CD14-positive monocyte (primary cell): ENCODE measurements at regions not wholly inside any gene's neighbourhood (a gene's known extent, or its start where the extent isn't known, plus 50 kb on each side); places are given as distances from the start of the nearest gene placed in this dataset.

ENCODE experiments used
- DNase-seq, 3 donors: peaks; one replicate each; pipeline ENCODE4 v3.0.0-alpha.2; 2011 to 2022
- H2AFZ ChIP-seq: 2 replicates; pipeline ENCODE4 v1.6.0; 2012; ENCODE audit warnings: mild to moderate bottlenecking, low read depth, low read length, inconsistent platforms; ENCODE audit not compliant: insufficient read depth, poor library complexity, severe bottlenecking
- H3K27ac ChIP-seq, 2 donors: 1 replicate in 1 of 2; 2 replicates in 1 of 2; pipeline ENCODE4 v1.5.1; 2012 to 2013; ENCODE audit warnings: low read length in 2 of 2, control low read depth in 1 of 2, inconsistent platforms in 1 of 2, low read depth in 1 of 2, mild to moderate bottlenecking in 1 of 2
- H3K27me3 ChIP-seq, 2 donors: one replicate each; pipeline versions ENCODE4 v1.6.0 to v1.6.1; 2011 to 2013; ENCODE audit warnings: low read length in 2 of 2; ENCODE audit not compliant: control insufficient read depth in 2 of 2, insufficient read depth in 2 of 2
- H3K36me3 ChIP-seq, 2 donors: replicated peaks in 1 of 2; 1 replicate in 1 of 2; 2 replicates in 1 of 2; pipeline versions ENCODE4 v1.5.1 to v1.6.1; 2012 to 2013; ENCODE audit warnings: low read length in 2 of 2, control low read depth in 1 of 2, inconsistent platforms in 1 of 2, mild to moderate bottlenecking in 1 of 2; ENCODE audit not compliant: insufficient read depth in 2 of 2, control insufficient read depth in 1 of 2
- H3K4me1 ChIP-seq, 2 donors: 1 replicate in 1 of 2; 2 replicates in 1 of 2; pipeline versions ENCODE4 v1.5.1 to v1.6.1; 2012 to 2013; ENCODE audit warnings: low read length in 2 of 2, control low read depth in 1 of 2, inconsistent platforms in 1 of 2, mild to moderate bottlenecking in 1 of 2, moderate library complexity in 1 of 2; ENCODE audit not compliant: insufficient read depth in 2 of 2, control insufficient read depth in 1 of 2
- H3K4me2 ChIP-seq: replicated peaks from 2 replicates; pipeline ENCODE3; 2012; ENCODE audit warnings: low read length, moderate library complexity, mild to moderate bottlenecking; ENCODE audit not compliant: poor library complexity, severe bottlenecking; ENCODE audit errors: extremely low read depth
- H3K4me3 ChIP-seq, 3 experiments: fragments of 200-600 bp in 1 of 3; sonication (generic) in 1 of 3; replicated peaks in 1 of 3; 1 replicate in 2 of 3; 2 replicates in 1 of 3; pipeline ENCODE4 v1.5.1; 2011 to 2013; ENCODE audit warnings: low read length in 3 of 3, mild to moderate bottlenecking in 3 of 3, control low read depth in 2 of 3, low read depth in 2 of 3, inconsistent platforms in 1 of 3, moderate library complexity in 1 of 3
- H3K79me2 ChIP-seq: 2 replicates; pipeline ENCODE4 v1.6.0; 2012; ENCODE audit warnings: mild to moderate bottlenecking, control low read depth, inconsistent platforms, low read length, moderate library complexity; ENCODE audit not compliant: insufficient read depth
- H3K9ac ChIP-seq: 2 replicates; pipeline ENCODE4 v1.6.0; 2017; ENCODE audit warnings: low read length, mild to moderate bottlenecking; ENCODE audit not compliant: insufficient read depth, poor library complexity, severe bottlenecking
- H3K9me3 ChIP-seq, 2 donors: replicated peaks in 1 of 2; 1 replicate in 1 of 2; 2 replicates in 1 of 2; pipeline versions ENCODE4 v1.5.1 to v1.6.1; 2012 to 2013; ENCODE audit warnings: low read length in 2 of 2, control low read depth in 1 of 2; ENCODE audit not compliant: control insufficient read depth in 1 of 2, insufficient read depth in 1 of 2
- H4K20me1 ChIP-seq: 2 replicates; pipeline ENCODE4 v1.6.0; 2012; ENCODE audit warnings: mild to moderate bottlenecking, low read length, control low read depth, moderate library complexity; ENCODE audit not compliant: insufficient read depth
- H3K27ac Mint-ChIP-seq, 7 donors: one replicate each; pipeline ENCODE4 v1.8.0; 2020; ENCODE audit warnings: mild to moderate bottlenecking in 7 of 7, mixed read lengths in 7 of 7, moderate library complexity in 6 of 7, inconsistent platforms in 2 of 7
- H3K27me3 Mint-ChIP-seq, 3 donors: one replicate each; pipeline ENCODE4 v1.8.0; 2021 to 2022; ENCODE audit warnings: low read depth in 3 of 3, mild to moderate bottlenecking in 3 of 3, mixed read lengths in 3 of 3, moderate library complexity in 3 of 3, inconsistent platforms in 1 of 3
- H3K36me3 Mint-ChIP-seq, 2 donors: one replicate each; pipeline ENCODE4 v1.8.0; 2020; ENCODE audit warnings: mixed read lengths in 2 of 2, inconsistent platforms in 1 of 2, mild to moderate bottlenecking in 1 of 2
- H3K4me1 Mint-ChIP-seq: one replicate; pipeline ENCODE4 v1.8.0; 2020; ENCODE audit warnings: mild to moderate bottlenecking, mixed read lengths
- H3K4me3 Mint-ChIP-seq, 2 donors: one replicate each; pipeline ENCODE4 v1.8.0; 2020; ENCODE audit warnings: mild to moderate bottlenecking in 2 of 2, mixed read lengths in 2 of 2, moderate library complexity in 1 of 2
- H3K9me3 Mint-ChIP-seq, 7 donors: one replicate each; pipeline ENCODE4 v1.8.0; 2020 to 2022; ENCODE audit warnings: mixed read lengths in 7 of 7, mild to moderate bottlenecking in 6 of 7, moderate library complexity in 6 of 7, inconsistent platforms in 2 of 7
- WGBS: methylation state at CpG from one replicate; pipeline ENCODE4 v1.1.5; 2013; ENCODE audit warnings: missing lambda C conversion rate; ENCODE audit not compliant: insufficient coverage; 5-methylcytosine and 5-hydroxymethylcytosine counted together
- intact Hi-C, 2 donors: fragments of 100-400 bp; cut with micrococcal nuclease; formaldehyde crosslinking; loops; one replicate each; pipeline versions ENCODE4 v1.15.0 to v1.15.1; 2023
- TF ChIP-seq, protein P1 (sequence below): fragments of 200-600 bp; IDR thresholded peaks from one replicate; pipeline ENCODE4 v1.8.0; 2022; ENCODE audit warnings: antibody characterized with exemption, mild to moderate bottlenecking

DNA sequence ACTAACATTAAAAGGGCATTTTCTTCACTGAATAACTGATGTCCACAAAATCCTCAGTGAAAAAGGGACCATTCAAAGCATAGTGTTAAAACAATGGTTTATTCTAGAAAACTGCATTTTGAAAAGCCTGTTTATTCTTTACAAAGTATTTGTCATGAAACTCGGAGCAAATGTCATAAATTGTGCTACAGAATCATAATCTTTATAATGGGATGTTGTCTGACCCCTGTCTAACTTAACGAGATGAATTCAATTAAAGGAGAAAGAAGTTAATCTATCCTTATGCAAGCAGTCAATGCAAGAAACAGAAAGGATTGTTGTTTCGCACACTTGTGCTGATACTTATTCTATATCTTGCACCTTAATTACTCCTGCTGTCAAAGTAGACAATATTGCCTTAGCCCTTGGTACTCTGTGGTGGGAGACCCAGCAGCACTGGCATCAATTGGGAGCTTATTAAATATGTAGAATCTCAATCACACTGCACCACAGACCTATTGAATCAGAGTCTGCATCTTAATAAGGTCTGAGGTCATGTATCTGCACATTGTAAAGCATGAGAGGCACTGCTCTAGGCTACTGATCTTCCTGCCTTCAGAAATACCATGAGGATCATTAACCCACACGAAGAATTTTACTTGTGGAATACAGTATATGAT, 708.3 kb downstream of the HDGFL1 start:
- WGBS = no CpG with 5 or more reads among the region's 4 CpGs

DNA sequence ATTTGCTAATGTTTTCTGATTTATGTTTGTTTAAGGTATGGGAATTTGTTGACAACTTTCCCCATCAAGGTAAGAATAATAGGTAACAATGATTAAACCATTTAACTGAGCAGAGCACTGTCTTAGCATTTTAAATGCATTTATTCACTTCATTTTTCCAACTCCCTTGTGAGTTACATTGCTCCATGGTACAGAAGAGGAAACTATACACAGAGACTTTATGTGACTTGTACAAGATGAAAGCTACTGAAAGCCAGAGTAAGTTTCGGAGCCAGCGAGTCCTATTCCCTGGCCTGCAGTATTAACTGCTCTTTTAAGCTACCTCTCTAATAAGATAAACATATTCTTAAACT, 708.8 kb downstream of the HDGFL1 start:
- Histone ChIP-seq H3K27me3 (no peaks in the 10 kb centered on the region), H3K36me3 (no peaks in the 10 kb centered on the region), H3K4me1 (peaks cover 7% of the 10 kb centered on the region in 2 donors), H3K9ac (no peak overlapping the region), H3K79me2 (no peaks in the 10 kb centered on the region), H3K4me2 (no peak overlapping the region), H3K4me3 (no peak overlapping the region), H2AFZ (no peak overlapping the region), H3K27ac (no peak overlapping the region), H4K20me1 (no peaks in the 10 kb centered on the region), H3K9me3 (no peaks in the 10 kb centered on the region)
- H3K9me3 Mint-ChIP-seq = peaks cover 0 to 2% (median 0%) of the 10 kb centered on the region in 7 donors
- H3K27me3 Mint-ChIP-seq = peaks cover 0 to 1% (median 0%) of the 10 kb centered on the region in 3 donors
- peaks cover 9% of the 10 kb centered on the region for H3K4me1 Mint-ChIP-seq
- H3K4me3 Mint-ChIP-seq = no peak overlapping the region
- no peak overlapping the region for H3K27ac Mint-ChIP-seq
- TF ChIP-seq, protein P1, sequence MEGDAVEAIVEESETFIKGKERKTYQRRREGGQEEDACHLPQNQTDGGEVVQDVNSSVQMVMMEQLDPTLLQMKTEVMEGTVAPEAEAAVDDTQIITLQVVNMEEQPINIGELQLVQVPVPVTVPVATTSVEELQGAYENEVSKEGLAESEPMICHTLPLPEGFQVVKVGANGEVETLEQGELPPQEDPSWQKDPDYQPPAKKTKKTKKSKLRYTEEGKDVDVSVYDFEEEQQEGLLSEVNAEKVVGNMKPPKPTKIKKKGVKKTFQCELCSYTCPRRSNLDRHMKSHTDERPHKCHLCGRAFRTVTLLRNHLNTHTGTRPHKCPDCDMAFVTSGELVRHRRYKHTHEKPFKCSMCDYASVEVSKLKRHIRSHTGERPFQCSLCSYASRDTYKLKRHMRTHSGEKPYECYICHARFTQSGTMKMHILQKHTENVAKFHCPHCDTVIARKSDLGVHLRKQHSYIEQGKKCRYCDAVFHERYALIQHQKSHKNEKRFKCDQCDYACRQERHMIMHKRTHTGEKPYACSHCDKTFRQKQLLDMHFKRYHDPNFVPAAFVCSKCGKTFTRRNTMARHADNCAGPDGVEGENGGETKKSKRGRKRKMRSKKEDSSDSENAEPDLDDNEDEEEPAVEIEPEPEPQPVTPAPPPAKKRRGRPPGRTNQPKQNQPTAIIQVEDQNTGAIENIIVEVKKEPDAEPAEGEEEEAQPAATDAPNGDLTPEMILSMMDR = no peak
- DNase-seq = no peak
- H3K36me3 Mint-ChIP-seq = no peaks in the 10 kb centered on the region
- no CpG with 5 or more reads among the region's 2 CpGs for WGBS
- intact Hi-C loops = no loop called here

More for the DNA sequence above, 708.3 kb downstream of the HDGFL1 start:
- Mint-ChIP-seq H3K4me1 (peaks cover 9% of the 10 kb centered on the region), H3K4me3 (no peak overlapping the region), H3K36me3 (no peaks in the 10 kb centered on the region), H3K27ac (no peak overlapping the region), H3K27me3 (no peaks in the 10 kb centered on the region), H3K9me3 (peaks cover 0 to 2% (median 0%) of the 10 kb centered on the region in 7 donors)
- TF ChIP-seq, protein P1 = no peak
- no peak overlapping the region for H3K27ac ChIP-seq
- no peaks in the 10 kb centered on the region for H3K79me2 ChIP-seq
- no peaks in the 10 kb centered on the region for H4K20me1 ChIP-seq
- intact Hi-C loops = no loop called here
- H3K4me3 ChIP-seq = no peak overlapping the region
- no peak for DNase-seq
- no peak overlapping the region for H2AFZ ChIP-seq
- H3K4me1 ChIP-seq = peaks cover 7% of the 10 kb centered on the region in 2 donors
- H3K9me3 ChIP-seq = no peaks in the 10 kb centered on the region
- no peak overlapping the region for H3K4me2 ChIP-seq
- no peaks in the 10 kb centered on the region for H3K27me3 ChIP-seq
- H3K9ac ChIP-seq = no peak overlapping the region
- no peaks in the 10 kb centered on the region for H3K36me3 ChIP-seq
